ENCODE measurements at regions not wholly inside any gene's neighbourhood (a gene's known extent, or its start where the extent isn't known, plus 50 kb on each side); places are given as distances from the start of the nearest gene placed in this dataset.

DNA sequence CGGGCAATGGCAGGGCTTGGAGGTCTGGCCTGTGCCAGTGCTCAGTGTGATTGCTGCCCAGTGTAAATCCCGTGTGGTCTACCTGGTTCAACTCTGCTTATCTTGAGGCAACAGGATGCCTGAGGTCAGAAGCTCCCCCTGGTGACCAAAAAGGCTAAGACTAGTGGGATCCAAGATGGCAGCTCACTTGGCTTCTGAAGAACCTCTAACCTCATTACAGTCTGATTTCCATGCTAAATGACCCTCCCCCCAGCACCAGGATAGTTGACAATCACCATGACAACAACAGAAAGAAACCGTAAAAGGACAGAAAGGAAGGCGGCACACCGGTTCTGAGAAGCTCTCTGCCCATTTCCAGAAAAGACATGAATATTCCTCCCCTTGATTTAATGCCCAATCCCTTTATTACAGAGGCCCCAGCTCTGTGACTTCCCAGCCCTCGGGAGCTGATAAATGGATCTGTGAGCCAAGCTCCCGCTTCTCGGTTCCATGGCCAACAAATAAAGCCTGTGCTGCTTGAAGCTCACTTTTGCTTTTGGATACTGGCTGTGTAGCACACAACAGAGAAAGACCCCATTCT lies 398.4 kb downstream of the CTTN start:
- Histone ChIP-seq H3K27ac (ENCODE audit: low read length) (no peak overlapping the region), H3K36me3 (ENCODE audit: control insufficient read depth in 2 of 2, insufficient read depth in 2 of 2, low read length in 2 of 2) (peaks cover 8 to 19% of the 10 kb centered on the region in 2 donors), H3K4me1 (ENCODE audit: control insufficient read depth, insufficient read depth, low read length) (no peaks in the 10 kb centered on the region), H3K9ac (ENCODE audit: low read length in 2 of 2) (no peak overlapping the region), H3K27me3 (ENCODE audit: control insufficient read depth in 1 of 2, insufficient read depth in 2 of 2, low read length in 2 of 2) (no peaks in the 10 kb centered on the region), H3K9me3 (ENCODE audit: control insufficient read depth in 2 of 2, low read length in 2 of 2) (peaks cover 12 to 20% of the 10 kb centered on the region in 2 donors), H3K4me3 (ENCODE audit: low read length in 2 of 2) (no peak overlapping the region)

GRCh38 chr11:70798296-70798695 lies 400.0 kb downstream of the CTTN start:
- Histone ChIP-seq H3K4me1 (ENCODE audit: control insufficient read depth, insufficient read depth, low read length) (no peaks in the 10 kb centered on the region), H3K27me3 (ENCODE audit: control insufficient read depth in 1 of 2, insufficient read depth in 2 of 2, low read length in 2 of 2) (no peaks in the 10 kb centered on the region), H3K4me3 (ENCODE audit: low read length in 2 of 2) (no peak overlapping the region), H3K36me3 (ENCODE audit: control insufficient read depth in 2 of 2, insufficient read depth in 2 of 2, low read length in 2 of 2) (peaks cover 8 to 21% of the 10 kb centered on the region in 2 donors), H3K9ac (ENCODE audit: low read length in 2 of 2) (no peak overlapping the region), H3K27ac (ENCODE audit: low read length) (no peak overlapping the region), H3K9me3 (ENCODE audit: control insufficient read depth in 2 of 2, low read length in 2 of 2) (peaks cover 7 to 13% of the 10 kb centered on the region in 2 donors)

DNA sequence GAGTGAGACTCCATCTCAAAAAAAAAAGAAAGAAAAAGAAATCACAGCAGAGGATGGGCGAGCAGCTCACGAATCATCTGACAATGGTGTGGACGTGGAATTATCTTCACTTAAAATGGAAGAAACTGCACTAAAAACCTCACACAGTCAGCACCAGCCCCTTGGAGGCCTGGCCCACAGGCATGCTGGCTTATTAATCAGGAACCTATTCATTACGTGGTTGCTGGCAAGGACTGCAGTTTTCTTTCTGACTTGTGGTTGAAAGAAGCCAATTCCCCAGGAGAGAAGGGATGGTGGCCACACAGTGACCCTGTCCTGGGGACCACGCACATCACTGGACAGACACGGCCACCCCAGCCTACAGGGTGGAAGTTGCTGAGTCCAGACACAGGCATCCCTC lies 401.1 kb downstream of the CTTN start:
- Histone ChIP-seq H3K36me3 (ENCODE audit: control insufficient read depth in 2 of 2, insufficient read depth in 2 of 2, low read length in 2 of 2) (peaks cover 8 to 23% of the 10 kb centered on the region in 2 donors), H3K27ac (ENCODE audit: low read length) (no peak overlapping the region), H3K27me3 (ENCODE audit: control insufficient read depth in 1 of 2, insufficient read depth in 2 of 2, low read length in 2 of 2) (no peaks in the 10 kb centered on the region), H3K4me3 (ENCODE audit: low read length in 2 of 2) (no peak overlapping the region), H3K9ac (ENCODE audit: low read length in 2 of 2) (no peak overlapping the region), H3K9me3 (ENCODE audit: control insufficient read depth in 2 of 2, low read length in 2 of 2) (peaks cover 3 to 4% of the 10 kb centered on the region in 2 donors), H3K4me1 (ENCODE audit: control insufficient read depth, insufficient read depth, low read length) (no peaks in the 10 kb centered on the region)

- no peaks in the 10 kb centered on the region for H3K9me3 ChIP-seq (ENCODE audit: control insufficient read depth in 2 of 2, low read length in 2 of 2)
- no peaks in the 10 kb centered on the region for H3K4me1 ChIP-seq (ENCODE audit: control insufficient read depth, insufficient read depth, low read length)
- no peak overlapping the region for H3K4me3 ChIP-seq (ENCODE audit: low read length in 2 of 2)
- peaks cover 6 to 24% of the 10 kb centered on the region in 2 donors for H3K36me3 ChIP-seq (ENCODE audit: control insufficient read depth in 2 of 2, insufficient read depth in 2 of 2, low read length in 2 of 2)
- no peaks in the 10 kb centered on the region for H3K27me3 ChIP-seq (ENCODE audit: control insufficient read depth in 1 of 2, insufficient read depth in 2 of 2, low read length in 2 of 2)
- H3K27ac ChIP-seq (ENCODE audit: low read length) = no peak overlapping the region
- H3K9ac ChIP-seq (ENCODE audit: low read length in 2 of 2) = no peak overlapping the region
Observed at GRCh38 chr11:70802185-70802584, 403.9 kb downstream of the CTTN start.

GRCh38 chr11:70804139-70804837 lies 406.0 kb downstream of the CTTN start:
- H3K27ac ChIP-seq (ENCODE audit: low read length) = no peak overlapping the region
- H3K36me3 ChIP-seq (ENCODE audit: control insufficient read depth in 2 of 2, insufficient read depth in 2 of 2, low read length in 2 of 2) = peaks cover 0 to 11% of the 10 kb centered on the region in 2 donors
- no peaks in the 10 kb centered on the region for H3K4me1 ChIP-seq (ENCODE audit: control insufficient read depth, insufficient read depth, low read length)
- no peaks in the 10 kb centered on the region for H3K27me3 ChIP-seq (ENCODE audit: control insufficient read depth in 1 of 2, insufficient read depth in 2 of 2, low read length in 2 of 2)
- no peak overlapping the region for H3K9ac ChIP-seq (ENCODE audit: low read length in 2 of 2)
- H3K9me3 ChIP-seq (ENCODE audit: control insufficient read depth in 2 of 2, low read length in 2 of 2) = no peaks in the 10 kb centered on the region
- H3K4me3 ChIP-seq (ENCODE audit: low read length in 2 of 2) = no peak overlapping the region

DNA sequence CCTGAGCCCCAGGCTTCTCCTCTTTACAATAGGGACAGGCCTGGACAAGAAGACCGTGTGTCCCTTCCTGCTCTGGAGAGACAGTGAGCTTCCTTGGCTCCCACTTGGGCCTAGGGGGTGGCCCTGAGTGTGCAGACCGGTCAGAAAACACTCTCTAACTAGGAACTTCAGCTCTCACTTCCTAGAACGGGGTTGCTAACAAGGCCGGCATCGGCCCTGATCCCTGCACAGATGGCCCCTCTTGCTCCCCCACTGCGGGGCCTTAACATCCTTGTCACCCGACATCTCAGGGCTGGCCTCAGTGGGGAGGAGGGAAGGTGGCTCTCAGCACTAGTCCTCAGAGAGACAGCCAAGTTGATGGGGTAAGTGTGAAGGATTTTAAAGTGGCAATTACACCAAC lies 406.9 kb downstream of the CTTN start:
- Histone ChIP-seq H3K36me3 (ENCODE audit: control insufficient read depth in 2 of 2, insufficient read depth in 2 of 2, low read length in 2 of 2) (peaks cover 0 to 11% of the 10 kb centered on the region in 2 donors), H3K27me3 (ENCODE audit: control insufficient read depth in 1 of 2, insufficient read depth in 2 of 2, low read length in 2 of 2) (no peaks in the 10 kb centered on the region), H3K4me1 (ENCODE audit: control insufficient read depth, insufficient read depth, low read length) (no peaks in the 10 kb centered on the region), H3K9ac (ENCODE audit: low read length in 2 of 2) (no peak overlapping the region), H3K9me3 (ENCODE audit: control insufficient read depth in 2 of 2, low read length in 2 of 2) (no peaks in the 10 kb centered on the region), H3K4me3 (ENCODE audit: low read length in 2 of 2) (no peak overlapping the region), H3K27ac (ENCODE audit: low read length) (no peak overlapping the region)

DNA sequence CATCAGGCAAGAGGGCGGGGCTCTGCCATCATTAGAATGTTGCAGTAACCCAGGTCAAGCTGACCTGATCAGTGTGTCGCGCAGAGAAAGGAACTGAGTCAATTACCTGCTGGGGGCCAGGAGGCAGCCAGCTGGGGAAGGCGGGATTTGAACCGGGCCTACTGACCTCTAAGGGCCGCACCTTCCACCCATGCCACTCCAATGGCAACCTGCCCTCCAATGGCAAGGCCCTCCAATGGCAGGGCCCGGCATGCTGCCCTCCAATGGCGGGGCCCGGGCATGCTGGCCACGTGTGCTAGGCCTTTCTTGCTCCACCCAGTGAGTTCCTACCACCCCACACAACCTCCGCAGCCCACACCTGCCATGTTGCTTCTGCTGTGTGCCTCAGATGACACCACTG lies 407.6 kb downstream of the CTTN start:
- H3K36me3 ChIP-seq (ENCODE audit: control insufficient read depth in 2 of 2, insufficient read depth in 2 of 2, low read length in 2 of 2) = peaks cover 0 to 8% of the 10 kb centered on the region in 2 donors
- H3K9me3 ChIP-seq (ENCODE audit: control insufficient read depth in 2 of 2, low read length in 2 of 2) = no peaks in the 10 kb centered on the region
- H3K9ac ChIP-seq (ENCODE audit: low read length in 2 of 2) = no peak overlapping the region
- no peak overlapping the region for H3K27ac ChIP-seq (ENCODE audit: low read length)
- no peaks in the 10 kb centered on the region for H3K27me3 ChIP-seq (ENCODE audit: control insufficient read depth in 1 of 2, insufficient read depth in 2 of 2, low read length in 2 of 2)
- no peak overlapping the region for H3K4me3 ChIP-seq (ENCODE audit: low read length in 2 of 2)
- no peaks in the 10 kb centered on the region for H3K4me1 ChIP-seq (ENCODE audit: control insufficient read depth, insufficient read depth, low read length)

GRCh38 chr11:70806461-70807194 lies 408.3 kb downstream of the CTTN start:
- H3K27me3 ChIP-seq (ENCODE audit: control insufficient read depth in 1 of 2, insufficient read depth in 2 of 2, low read length in 2 of 2) = no peaks in the 10 kb centered on the region
- H3K4me1 ChIP-seq (ENCODE audit: control insufficient read depth, insufficient read depth, low read length) = no peaks in the 10 kb centered on the region
- H3K9ac ChIP-seq (ENCODE audit: low read length in 2 of 2) = no peak overlapping the region
- H3K36me3 ChIP-seq (ENCODE audit: control insufficient read depth in 2 of 2, insufficient read depth in 2 of 2, low read length in 2 of 2) = peaks cover 0 to 8% of the 10 kb centered on the region in 2 donors
- H3K4me3 ChIP-seq (ENCODE audit: low read length in 2 of 2) = no peak overlapping the region
- no peak overlapping the region for H3K27ac ChIP-seq (ENCODE audit: low read length)
- no peaks in the 10 kb centered on the region for H3K9me3 ChIP-seq (ENCODE audit: control insufficient read depth in 2 of 2, low read length in 2 of 2)

DNA sequence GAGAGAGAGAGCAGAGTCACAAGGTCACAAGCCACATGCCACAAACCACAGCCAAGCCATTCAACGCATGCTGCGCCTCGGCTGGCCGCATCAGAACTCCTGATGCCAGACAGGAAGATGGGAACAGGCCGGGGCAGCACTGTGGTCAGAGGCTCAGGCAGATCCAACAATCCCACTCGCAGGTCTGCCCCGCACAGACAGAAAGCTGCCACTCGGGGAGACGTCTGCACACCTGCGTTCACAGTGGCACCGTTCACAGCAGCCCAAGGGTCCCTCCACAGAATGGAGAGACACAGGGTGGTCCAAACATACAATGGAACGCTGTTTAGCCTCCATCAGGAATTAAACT lies 408.8 kb downstream of the CTTN start:
- Histone ChIP-seq H3K4me3 (ENCODE audit: low read length in 2 of 2) (no peak overlapping the region), H3K9me3 (ENCODE audit: control insufficient read depth in 2 of 2, low read length in 2 of 2) (no peaks in the 10 kb centered on the region), H3K4me1 (ENCODE audit: control insufficient read depth, insufficient read depth, low read length) (no peaks in the 10 kb centered on the region), H3K36me3 (ENCODE audit: control insufficient read depth in 2 of 2, insufficient read depth in 2 of 2, low read length in 2 of 2) (peaks cover 0 to 10% of the 10 kb centered on the region in 2 donors), H3K27me3 (ENCODE audit: control insufficient read depth in 1 of 2, insufficient read depth in 2 of 2, low read length in 2 of 2) (no peaks in the 10 kb centered on the region), H3K27ac (ENCODE audit: low read length) (no peak overlapping the region), H3K9ac (ENCODE audit: low read length in 2 of 2) (no peak overlapping the region)

DNA sequence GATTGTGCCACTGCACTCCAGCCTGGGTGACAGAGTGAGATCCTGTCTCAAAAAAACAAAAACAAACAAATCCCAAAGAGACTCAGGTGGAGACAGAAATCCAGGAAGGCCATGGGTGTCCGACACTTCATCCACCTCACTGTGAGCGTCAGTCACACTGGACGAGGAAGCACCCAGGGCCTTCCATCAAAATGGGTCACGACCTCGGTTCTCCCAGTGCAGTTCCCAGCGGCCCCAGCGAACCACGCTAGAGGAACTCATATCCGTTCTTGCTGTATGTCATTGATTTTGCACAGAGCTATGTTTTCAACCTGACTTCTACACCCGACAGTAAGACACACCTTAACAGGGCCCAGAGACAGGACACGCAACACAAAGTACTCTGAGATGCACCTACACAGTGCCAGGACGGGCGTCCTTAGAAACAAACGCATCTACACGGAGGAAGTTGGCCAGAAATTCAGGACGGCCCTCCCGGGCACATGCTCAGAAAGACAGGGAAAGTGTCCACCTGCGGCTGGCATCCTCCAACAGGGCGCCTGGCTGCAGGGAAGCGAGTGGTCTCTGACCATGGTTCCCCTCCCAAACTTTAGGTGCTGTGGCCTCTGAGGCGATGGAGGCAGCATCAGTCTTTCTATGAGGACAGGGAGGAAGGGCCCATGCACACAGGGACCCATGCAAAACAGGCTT lies 410.5 kb downstream of the CTTN start:
- Histone ChIP-seq H3K27ac (ENCODE audit: low read length) (no peak overlapping the region), H3K36me3 (ENCODE audit: control insufficient read depth in 2 of 2, insufficient read depth in 2 of 2, low read length in 2 of 2) (peaks cover 3 to 10% of the 10 kb centered on the region in 2 donors), H3K4me3 (ENCODE audit: low read length in 2 of 2) (no peak overlapping the region), H3K9ac (ENCODE audit: low read length in 2 of 2) (no peak overlapping the region), H3K9me3 (ENCODE audit: control insufficient read depth in 2 of 2, low read length in 2 of 2) (no peaks in the 10 kb centered on the region), H3K4me1 (ENCODE audit: control insufficient read depth, insufficient read depth, low read length) (no peaks in the 10 kb centered on the region), H3K27me3 (ENCODE audit: control insufficient read depth in 1 of 2, insufficient read depth in 2 of 2, low read length in 2 of 2) (no peaks in the 10 kb centered on the region)
